SK-N-MC (cell line): ENCODE measurements at regions not wholly inside any gene's neighbourhood (a gene's known extent, or its start where the extent isn't known, plus 50 kb on each side); places are given as distances from the start of the nearest gene placed in this dataset.
"Not testable (repeated sequence)": the region's sequence is repeated elsewhere in the genome, so short reads cannot be mapped to it uniquely, and the experiment has no call there.

ENCODE experiments used
- EZH2 ChIP-seq: fragments of 200-600 bp; sonication (generic); IDR thresholded peaks from one replicate; pipeline ENCODE4 v1.6.1; 2017; ENCODE audit warnings: antibody characterized with exemption
- FOXP2 ChIP-seq: optimal IDR thresholded peaks from 2 replicates; pipeline ENCODE3; 2011; ENCODE audit warnings: mild to moderate bottlenecking, moderate library complexity; ENCODE audit not compliant: insufficient read depth; ENCODE audit errors: extremely low read length, control extremely low read depth

GRCh38 chrX:46322929-46323328 is 222.3 kb downstream of the ZNF674 start:
- not testable (repeated sequence) for TF ChIP-seq EZH2, FOXP2
